B cell (primary cell): ENCODE measurements at regions not wholly inside any gene's neighbourhood (a gene's known extent, or its start where the extent isn't known, plus 50 kb on each side); places are given as distances from the start of the nearest gene placed in this dataset.

Experiments used
- ATAC-seq: fragments of 200-7000 bp; cut with Tn5 transposase; one replicate; pipeline ENCODE4 v1.10.0; 2021; ENCODE audit warnings: low read depth, mild to moderate bottlenecking, moderate number of reproducible peaks, moderate library complexity
- CTCF ChIA-PET: fragments of 350-600 bp; sonication (Branson Sonifier 250); formaldehyde crosslinking; loops from one replicate; lab custom pipeline; 2021; ENCODE audit warnings: antibody characterized with exemption, inconsistent platforms; lab: Charles Lee
- POLR2A ChIA-PET: fragments of 350-600 bp; sonication (Branson Sonifier 250); formaldehyde crosslinking; loops from one replicate; lab custom pipeline; 2021; ENCODE audit warnings: antibody characterized with exemption; lab: Charles Lee
- DNase-seq: peaks from one replicate; pipeline ENCODE4 v3.0.0; 2013
- H2AFZ ChIP-seq: 2 replicates; pipeline ENCODE4 v1.6.1; 2012; ENCODE audit warnings: mild to moderate bottlenecking, low read depth, low read length; ENCODE audit not compliant: insufficient read depth, poor library complexity, severe bottlenecking
- H3K27ac ChIP-seq, 2 donors: 1 replicate in 1 of 2; 2 replicates in 1 of 2; pipeline ENCODE4 v1.5.1; 2012 to 2013; ENCODE audit warnings: low read length in 2 of 2, mild to moderate bottlenecking in 2 of 2, moderate library complexity in 1 of 2
- H3K27me3 ChIP-seq, 4 experiments: fragments of 200-600 bp in 1 of 4; sonication (generic) in 1 of 4; replicated peaks in 1 of 4; 1 replicate in 2 of 4; 2 replicates in 2 of 4; pipeline versions ENCODE4 v1.6.1 to v1.7.0; 2013 to 2016; ENCODE audit warnings: low read length in 3 of 4, mild to moderate bottlenecking in 2 of 4, mixed read lengths in 1 of 4, moderate library complexity in 1 of 4; ENCODE audit not compliant: insufficient read depth in 4 of 4, control insufficient read depth in 3 of 4; ENCODE audit errors: control extremely low read depth in 1 of 4
- H3K36me3 ChIP-seq, 2 experiments: replicated peaks in 1 of 2; 1 replicate in 1 of 2; 2 replicates in 1 of 2; pipeline versions ENCODE4 v1.6.1 to v1.7.1; 2013; ENCODE audit warnings: low read length in 1 of 2; ENCODE audit not compliant: insufficient read depth in 2 of 2, control insufficient read depth in 1 of 2; ENCODE audit errors: control extremely low read depth in 1 of 2, extremely low read depth in 1 of 2
- H3K4me1 ChIP-seq, 2 donors: fragments of 200-600 bp in 1 of 2; sonication (generic) in 1 of 2; 1 replicate in 1 of 2; 2 replicates in 1 of 2; pipeline versions ENCODE4 v1.5.1 to v1.6.1; 2013 to 2017; ENCODE audit warnings: low read length in 2 of 2; ENCODE audit not compliant: control insufficient read depth in 2 of 2, insufficient read depth in 2 of 2
- H3K4me2 ChIP-seq: replicated peaks from 2 replicates; pipeline ENCODE3; 2012; ENCODE audit warnings: mild to moderate bottlenecking, low read depth, low read length; ENCODE audit not compliant: poor library complexity, severe bottlenecking
- H3K4me3 ChIP-seq, 5 experiments: fragments of 200-600 bp in 1 of 5; sonication (generic) in 1 of 5; 1 replicate in 3 of 5; 2 replicates in 2 of 5; pipeline versions ENCODE4 v1.5.1 to v1.7.0; 2011 to 2016; ENCODE audit warnings: low read length in 4 of 5, mild to moderate bottlenecking in 4 of 5, low read depth in 2 of 5, control low read depth in 1 of 5, moderate library complexity in 1 of 5; ENCODE audit not compliant: insufficient read depth in 1 of 5; ENCODE audit errors: control extremely low read depth in 1 of 5, extremely low read depth in 1 of 5
- H3K79me2 ChIP-seq: fragments of 200-600 bp; sonication (generic); one replicate; pipeline ENCODE4 v1.6.0; 2016; ENCODE audit warnings: low read length; ENCODE audit not compliant: control insufficient read depth, insufficient read depth
- H3K9ac ChIP-seq: fragments of 200-600 bp; sonication (generic); 2 replicates; pipeline ENCODE4 v1.6.1; 2017; ENCODE audit warnings: mild to moderate bottlenecking, low read length, moderate library complexity
- H3K9me3 ChIP-seq, 3 donors: one replicate each; pipeline versions ENCODE4 v1.6.1 to v1.7.1; 2013; ENCODE audit warnings: low read length in 2 of 3; ENCODE audit not compliant: control insufficient read depth in 2 of 3, insufficient read depth in 1 of 3; ENCODE audit errors: control extremely low read depth in 1 of 3
- H4K20me1 ChIP-seq: 2 replicates; pipeline ENCODE4 v1.6.0; 2012; ENCODE audit warnings: mild to moderate bottlenecking, low read length; ENCODE audit not compliant: insufficient read depth, control insufficient read depth, poor library complexity, severe bottlenecking
- H3K27ac Mint-ChIP-seq: one replicate; pipeline ENCODE4 v1.8.0; 2021; ENCODE audit warnings: mixed read lengths
- H3K27me3 Mint-ChIP-seq: one replicate; pipeline ENCODE4 v1.8.0; 2021; ENCODE audit warnings: mixed read lengths
- H3K4me1 Mint-ChIP-seq: one replicate; pipeline ENCODE4 v1.8.0; 2021; ENCODE audit warnings: mixed read lengths
- H3K4me3 Mint-ChIP-seq: one replicate; pipeline ENCODE4 v1.8.0; 2021; ENCODE audit warnings: mixed read lengths
- H3K9me3 Mint-ChIP-seq: one replicate; pipeline ENCODE4 v1.8.0; 2022; ENCODE audit warnings: mixed read lengths; ENCODE audit not compliant: insufficient read depth
- CTCF ChIP-seq: fragments of 200-600 bp; IDR thresholded peaks from one replicate; pipeline ENCODE4 v1.8.0; 2022; ENCODE audit warnings: antibody characterized with exemption, mild to moderate bottlenecking
- EZH2 ChIP-seq: IDR thresholded peaks from 2 replicates; pipeline ENCODE4 v1.6.1; 2012; ENCODE audit warnings: borderline replicate concordance, low read depth, mild to moderate bottlenecking, moderate library complexity, low read length; ENCODE audit not compliant: insufficient read depth, poor library complexity, severe bottlenecking
- WGBS: methylation state at CpG from one replicate; pipeline ENCODE4 v1.1.5; 2013; ENCODE audit warnings: missing lambda C conversion rate; ENCODE audit not compliant: insufficient coverage; 5-methylcytosine and 5-hydroxymethylcytosine counted together
- intact Hi-C: fragments of 100-400 bp; cut with micrococcal nuclease; formaldehyde crosslinking; loops from one replicate; pipeline ENCODE4 v1.10.0; 2022

GRCh38 chr12:76652402-76652801 lies 92.8 kb upstream of the OSBPL8 start:
- Histone ChIP-seq H4K20me1 (no peaks in the 10 kb centered on the region), H3K27me3 (peaks cover 0 to 3% (median 0%) of the 10 kb centered on the region in 4 experiments), H3K36me3 (no peaks in the 10 kb centered on the region), H3K4me3 (no peak overlapping the region), H2AFZ (no peak overlapping the region), H3K79me2 (no peaks in the 10 kb centered on the region), H3K9me3 (no peaks in the 10 kb centered on the region), H3K4me2 (no peak overlapping the region), H3K4me1 (no peaks in the 10 kb centered on the region), H3K27ac (no peak overlapping the region), H3K9ac (no peak overlapping the region)
- TF ChIP-seq EZH2: no peak
- TF ChIP-seq CTCF: no peak
- H3K27ac Mint-ChIP-seq: no peak overlapping the region
- no CpG with 5 or more reads among the region's 4 CpGs for WGBS
- no peak overlapping the region for H3K4me3 Mint-ChIP-seq
- POLR2A ChIA-PET: no interaction called here
- peaks cover 4% of the 10 kb centered on the region for H3K27me3 Mint-ChIP-seq
- H3K9me3 Mint-ChIP-seq: no peaks in the 10 kb centered on the region
- DNase-seq: no peak
- no peaks in the 10 kb centered on the region for H3K4me1 Mint-ChIP-seq
- intact Hi-C loops: no loop called here
- CTCF ChIA-PET: interaction anchor here (0.7 to 0.8 kb wide), 2 partner anchors 9 to 139 kb away, joined by 3 read pairs; no protein-coding TSS in a partner anchor
- no peak for ATAC-seq

- no peak for ATAC-seq
- CTCF ChIA-PET: no interaction called here
- Mint-ChIP-seq H3K4me3 (no peak overlapping the region), H3K4me1 (no peaks in the 10 kb centered on the region), H3K9me3 (no peaks in the 10 kb centered on the region), H3K27ac (no peak overlapping the region), H3K27me3 (peaks cover 4% of the 10 kb centered on the region)
- H4K20me1 ChIP-seq: no peaks in the 10 kb centered on the region
- no peaks in the 10 kb centered on the region for H3K36me3 ChIP-seq
- no peaks in the 10 kb centered on the region for H3K79me2 ChIP-seq
- H3K9ac ChIP-seq: no peak overlapping the region
- no peaks in the 10 kb centered on the region for H3K4me1 ChIP-seq
- no peak overlapping the region for H2AFZ ChIP-seq
- POLR2A ChIA-PET: no interaction called here
- H3K9me3 ChIP-seq: no peaks in the 10 kb centered on the region
- TF ChIP-seq CTCF (no peak), EZH2 (no peak)
- DNase-seq: no peak
- no peak overlapping the region for H3K4me3 ChIP-seq
- H3K27me3 ChIP-seq: peaks cover 0 to 3% (median 0%) of the 10 kb centered on the region in 4 experiments
- H3K27ac ChIP-seq: no peak overlapping the region
- whole genome bisulfite sequencing: no CpG with 5 or more reads among the region's 1 CpG
- intact Hi-C loops: no loop called here
- no peak overlapping the region for H3K4me2 ChIP-seq
These were observed 93.8 kb upstream of the OSBPL8 start for GRCh38 chr12:76653342-76653741.
